BLaER1 (cell line): ENCODE measurements at regions not wholly inside any gene's neighbourhood (a gene's known extent, or its start where the extent isn't known, plus 50 kb on each side); places are given as distances from the start of the nearest gene placed in this dataset.
"Not testable (repeated sequence)": the region's sequence is repeated elsewhere in the genome, so short reads cannot be mapped to it uniquely, and the experiment has no call there.

Experiments
- H3K27ac ChIP-seq: shearing (Covaris generic); formaldehyde crosslinking; 2 replicates; pipeline ENCODE4 v1.8.1; 2022
- H3K27me3 ChIP-seq: shearing (Covaris generic); formaldehyde crosslinking; 2 replicates; pipeline ENCODE4 v1.8.1; 2022
- H3K36me3 ChIP-seq: shearing (Covaris generic); formaldehyde crosslinking; 2 replicates; pipeline ENCODE4 v1.8.1; 2022
- H3K4me1 ChIP-seq: shearing (Covaris generic); formaldehyde crosslinking; 2 replicates; pipeline ENCODE4 v1.8.1; 2022
- H3K4me2 ChIP-seq: shearing (Covaris generic); formaldehyde crosslinking; 2 replicates; pipeline ENCODE4 v1.8.1; 2022
- H3K4me3 ChIP-seq: shearing (Covaris generic); formaldehyde crosslinking; 2 replicates; pipeline ENCODE4 v1.8.1; 2022
- H3K9ac ChIP-seq: shearing (Covaris generic); formaldehyde crosslinking; 2 replicates; pipeline ENCODE4 v1.8.1; 2022
- H3K9me3 ChIP-seq: shearing (Covaris generic); formaldehyde crosslinking; 2 replicates; pipeline ENCODE4 v1.8.1; 2022
- H4K20me1 ChIP-seq: shearing (Covaris generic); formaldehyde crosslinking; 2 replicates; pipeline ENCODE4 v1.8.1; 2022
- Cebpa-rat ChIP-seq: shearing (Covaris generic); IDR thresholded peaks from 2 replicates; pipeline ENCODE4 v1.8.1; 2022

- H3K27me3 ChIP-seq: peaks cover 15% of the 10 kb centered on the region; the same call in 1 of the 2 replicates
- H3K9ac ChIP-seq: no peak overlapping the region
- H3K4me3 ChIP-seq: no peak overlapping the region
- peaks cover 33% of the 10 kb centered on the region for H3K4me1 ChIP-seq
- H3K4me2 ChIP-seq: no peak overlapping the region
- H3K9me3 ChIP-seq: no peaks in the 10 kb centered on the region
- TF ChIP-seq Cebpa-rat: no peak
- no peaks in the 10 kb centered on the region for H3K36me3 ChIP-seq
- H3K27ac ChIP-seq: no peak overlapping the region
- H4K20me1 ChIP-seq: no peaks in the 10 kb centered on the region
These were observed 64.2 kb downstream of the DLL1 start for GRCh38 chr6:170226647-170227046.

DNA sequence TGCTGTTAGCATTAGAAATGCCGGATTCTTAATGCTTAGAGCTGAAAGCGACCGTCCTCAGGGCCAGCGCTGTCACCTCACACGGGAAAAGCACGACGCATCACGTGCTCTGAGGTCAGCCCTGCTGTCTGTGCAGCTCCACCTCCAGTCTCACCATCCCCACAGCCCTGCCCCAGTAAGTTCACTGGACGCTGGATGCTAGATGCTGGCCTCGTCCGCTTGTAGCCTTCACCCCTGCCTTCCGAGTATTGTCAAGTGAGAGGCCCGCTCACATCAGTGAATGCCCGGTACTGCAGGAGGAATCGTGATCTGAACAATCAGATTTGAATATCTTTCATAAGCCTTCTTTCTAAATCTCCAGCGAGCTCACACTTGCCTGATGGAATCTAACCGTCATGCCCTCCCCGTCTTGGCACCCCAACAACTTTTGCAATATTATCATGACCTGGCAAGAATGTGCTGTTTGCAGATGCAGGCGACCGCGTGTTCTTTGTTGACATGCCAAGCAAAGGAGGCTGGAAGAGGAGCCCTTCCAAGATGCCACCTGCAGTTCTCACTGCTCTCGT lies 64.9 kb downstream of the DLL1 start:
- Histone ChIP-seq H3K27ac (no peak overlapping the region), H3K9me3 (no peaks in the 10 kb centered on the region), H3K4me3 (no peak overlapping the region), H3K4me2 (no peak overlapping the region), H3K4me1 (peaks cover 33% of the 10 kb centered on the region), H4K20me1 (no peaks in the 10 kb centered on the region), H3K36me3 (no peaks in the 10 kb centered on the region), H3K9ac (no peak overlapping the region), H3K27me3 (peaks cover 15% of the 10 kb centered on the region; the same call in 1 of the 2 replicates)
- no peak for TF ChIP-seq Cebpa-rat

DNA sequence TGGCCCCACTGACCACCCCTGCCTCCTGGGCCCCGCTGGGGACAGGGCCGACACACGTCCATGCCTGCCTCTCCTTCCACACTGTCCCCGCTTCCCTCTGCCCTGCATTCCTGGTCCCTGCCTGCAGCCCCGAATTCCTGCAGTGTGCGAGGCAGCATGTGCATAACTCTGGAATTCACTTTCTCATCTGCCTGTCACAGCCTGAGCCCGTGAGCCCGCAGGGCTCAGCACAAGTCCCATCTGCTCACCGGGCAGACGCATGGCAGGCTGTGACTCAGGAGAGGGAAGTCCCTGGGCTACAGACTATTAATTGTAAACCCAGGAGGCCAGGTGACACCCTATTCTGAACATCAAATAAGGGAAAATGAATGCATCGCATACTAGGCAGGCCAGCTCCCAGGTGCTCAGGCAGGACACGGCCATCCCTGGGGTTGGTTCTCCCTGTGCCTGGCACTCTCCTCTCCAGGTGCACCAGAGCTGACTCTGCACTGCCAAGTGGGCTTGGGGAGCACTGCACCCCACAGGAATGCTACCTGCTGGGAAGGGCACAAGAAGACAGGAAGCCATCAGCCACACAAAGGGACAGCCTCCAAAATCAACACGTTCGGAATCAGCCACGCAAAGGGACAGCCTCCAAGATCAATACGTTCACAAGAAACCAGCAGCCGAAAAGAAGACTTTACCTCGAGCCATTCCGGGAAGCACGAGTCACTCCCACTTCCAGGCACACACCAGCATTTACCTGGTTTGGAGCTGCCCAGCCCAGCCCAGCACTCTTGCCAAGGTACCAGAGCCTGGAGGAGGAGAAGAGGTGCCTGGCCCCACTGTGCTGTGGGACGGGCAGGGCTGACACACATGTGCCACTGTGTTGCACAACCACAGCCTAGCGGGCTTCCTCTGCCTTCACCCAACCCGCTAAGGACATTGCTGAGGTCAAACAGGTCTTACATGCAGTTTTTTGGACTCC lies 65.9 kb downstream of the DLL1 start:
- H3K36me3 ChIP-seq: no peaks in the 10 kb centered on the region
- TF ChIP-seq Cebpa-rat: no peak
- no peak overlapping the region for H3K4me3 ChIP-seq
- H3K4me2 ChIP-seq: no peak overlapping the region
- H3K27ac ChIP-seq: no peak overlapping the region
- no peaks in the 10 kb centered on the region for H4K20me1 ChIP-seq
- H3K9ac ChIP-seq: no peak overlapping the region
- peaks cover 15% of the 10 kb centered on the region; the same call in 1 of the 2 replicates for H3K27me3 ChIP-seq
- no peaks in the 10 kb centered on the region for H3K9me3 ChIP-seq
- peaks cover 32% of the 10 kb centered on the region for H3K4me1 ChIP-seq

DNA sequence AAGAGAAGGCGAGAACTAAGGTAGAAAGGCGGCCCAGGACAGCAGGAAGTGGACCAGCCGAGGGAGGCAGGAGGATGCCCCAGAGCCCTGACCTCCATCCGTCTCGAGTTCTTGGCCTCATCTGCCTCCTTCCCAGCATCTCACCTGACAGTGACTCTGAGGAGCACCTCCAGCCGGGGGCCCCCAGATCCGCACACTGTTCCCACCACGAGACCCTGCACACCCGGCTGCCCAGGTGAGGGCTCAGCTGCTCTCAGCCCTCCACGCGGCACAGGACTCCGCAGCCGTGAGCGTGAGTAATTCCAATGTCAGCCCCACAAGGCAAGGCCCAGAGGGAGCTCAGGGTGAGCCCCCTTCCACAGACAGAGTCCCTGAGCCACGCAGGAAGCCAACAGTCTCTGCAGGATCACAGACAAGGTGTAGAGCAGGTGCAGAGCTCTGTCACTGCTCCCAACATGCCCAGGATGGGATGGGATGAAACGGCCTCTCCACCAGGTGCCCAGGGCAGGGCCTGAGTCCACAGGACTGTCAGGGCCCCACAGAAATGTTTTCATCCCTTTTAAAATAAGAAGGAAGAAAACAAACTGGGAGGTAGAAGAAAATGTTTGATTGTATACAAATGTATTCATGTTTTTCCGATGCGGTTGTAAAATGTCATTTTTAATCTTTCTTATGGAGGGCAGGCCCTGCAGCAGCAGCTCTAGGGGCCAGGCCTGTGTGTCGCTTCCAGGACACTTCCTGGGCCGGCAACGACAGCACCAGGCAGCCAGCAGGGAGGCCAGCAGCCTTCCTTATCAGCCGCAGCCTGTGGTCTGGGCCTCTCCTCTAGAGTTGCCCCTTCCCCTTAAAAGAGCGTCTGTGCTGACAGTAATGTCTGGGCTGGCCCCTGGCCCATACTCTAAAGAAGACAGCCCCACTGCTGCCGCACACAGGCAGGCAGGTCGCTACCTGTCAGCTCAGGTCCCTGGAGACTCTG lies 66.9 kb downstream of the DLL1 start:
- Histone ChIP-seq H3K9ac (no peak overlapping the region), H3K4me3 (no peak overlapping the region), H3K36me3 (no peaks in the 10 kb centered on the region), H3K9me3 (no peaks in the 10 kb centered on the region), H3K4me2 (peak overlapping the region; percentile 74), H3K27ac (no peak overlapping the region), H3K27me3 (peaks cover 15% of the 10 kb centered on the region; the same call in 1 of the 2 replicates), H3K4me1 (peaks cover 32% of the 10 kb centered on the region), H4K20me1 (no peaks in the 10 kb centered on the region)
- TF ChIP-seq Cebpa-rat: no peak

DNA sequence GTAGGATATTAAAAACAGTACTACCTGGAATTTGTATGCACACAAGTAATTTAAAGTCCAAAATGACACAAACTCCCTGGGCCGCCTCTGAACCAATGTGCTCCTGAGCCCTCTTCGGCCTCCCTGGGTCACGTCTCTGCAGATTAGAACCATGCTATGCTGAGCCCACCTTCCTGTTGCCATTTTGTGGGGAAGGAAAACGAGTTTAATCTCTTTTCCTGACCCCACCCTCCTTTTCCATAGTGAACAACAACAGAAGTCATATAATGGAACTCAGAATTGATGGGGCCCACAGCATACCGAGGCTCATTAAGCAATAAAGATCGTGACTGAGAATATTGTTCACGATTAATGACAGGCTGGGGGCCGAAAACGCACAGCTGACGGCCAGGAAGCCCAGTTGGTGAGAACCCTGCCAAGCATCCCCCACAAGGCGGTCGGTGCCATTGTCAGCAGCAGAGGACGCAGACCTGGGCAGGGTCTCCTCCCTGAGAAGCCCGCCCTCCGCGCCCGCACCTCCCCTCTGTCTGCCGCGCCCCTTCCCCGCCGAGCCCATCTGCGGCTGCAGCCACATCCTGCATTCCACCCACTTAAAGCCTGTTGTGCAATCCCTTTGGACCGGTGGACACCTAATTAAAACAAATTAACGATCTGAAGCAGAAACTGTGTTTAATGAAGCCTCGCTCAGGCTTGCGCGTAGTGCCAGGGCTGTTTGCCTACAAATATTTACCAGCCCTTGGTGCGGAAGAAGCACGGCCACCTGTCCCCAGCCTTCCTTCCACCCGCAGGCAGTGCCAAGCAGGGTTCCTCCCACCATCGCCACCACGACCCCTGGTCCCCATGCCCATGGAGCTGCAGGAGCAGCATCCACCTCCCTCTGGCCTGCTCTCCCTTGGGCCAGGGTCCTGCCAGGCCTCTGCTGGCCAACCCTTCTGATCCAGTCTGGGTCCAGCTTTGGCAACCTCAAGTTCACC lies 68.1 kb downstream of the DLL1 start:
- Histone ChIP-seq H3K4me1 (peaks cover 32% of the 10 kb centered on the region), H3K4me3 (no peak overlapping the region), H3K27ac (no peak overlapping the region), H3K4me2 (peak overlapping the region; percentile 74), H3K9ac (no peak overlapping the region), H4K20me1 (no peaks in the 10 kb centered on the region), H3K36me3 (no peaks in the 10 kb centered on the region), H3K27me3 (peaks cover 15% of the 10 kb centered on the region; the same call in 1 of the 2 replicates), H3K9me3 (no peaks in the 10 kb centered on the region)
- TF ChIP-seq Cebpa-rat: peak; percentile 79; the same call in 1 of the 2 replicates

DNA sequence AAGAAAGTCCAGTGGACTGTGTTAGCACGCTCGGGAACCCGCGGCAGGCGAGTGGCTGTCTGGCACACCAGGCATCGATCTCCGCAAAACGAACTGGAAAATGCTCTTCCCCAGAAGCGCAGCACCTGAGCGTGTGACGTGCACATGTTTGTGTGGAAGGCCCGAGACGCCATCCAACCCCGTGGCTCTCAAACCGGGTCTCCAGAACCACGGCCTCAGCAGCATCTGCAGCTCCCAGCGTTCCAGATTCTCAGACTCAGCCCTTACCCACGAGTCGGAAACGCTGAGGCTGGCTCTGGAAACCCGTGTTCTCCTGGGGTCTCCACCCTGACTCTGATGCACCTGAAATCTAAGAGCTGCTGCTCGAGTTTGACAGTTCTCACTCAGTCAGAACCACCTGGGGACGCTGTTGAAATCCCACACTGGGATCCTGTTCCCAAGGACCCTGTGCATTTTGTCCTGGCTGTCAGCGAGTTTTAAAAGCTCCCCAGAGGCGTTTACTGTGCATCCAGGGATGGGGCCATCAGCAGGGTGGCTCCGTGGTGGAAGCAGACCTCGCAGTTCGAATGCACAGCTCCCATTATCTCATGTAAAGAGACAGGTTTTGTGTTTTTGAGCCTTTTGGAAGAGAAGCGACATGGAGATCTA lies 69.0 kb downstream of the DLL1 start:
- H4K20me1 ChIP-seq: no peaks in the 10 kb centered on the region
- H3K27me3 ChIP-seq: peaks cover 15% of the 10 kb centered on the region; the same call in 1 of the 2 replicates
- H3K9ac ChIP-seq: no peak overlapping the region
- peaks cover 32% of the 10 kb centered on the region for H3K4me1 ChIP-seq
- TF ChIP-seq Cebpa-rat: no peak
- peak overlapping the region; percentile 74 for H3K4me2 ChIP-seq
- no peaks in the 10 kb centered on the region for H3K9me3 ChIP-seq
- H3K27ac ChIP-seq: no peak overlapping the region
- H3K4me3 ChIP-seq: no peak overlapping the region
- no peaks in the 10 kb centered on the region for H3K36me3 ChIP-seq

GRCh38 chr6:170221052-170221752 lies 69.7 kb downstream of the DLL1 start:
- Histone ChIP-seq H3K27ac (no peak overlapping the region), H3K36me3 (no peaks in the 10 kb centered on the region), H3K4me1 (peaks cover 32% of the 10 kb centered on the region), H3K4me2 (peak overlapping the region; percentile 74), H3K9ac (no peak overlapping the region), H4K20me1 (no peaks in the 10 kb centered on the region), H3K27me3 (peaks cover 15% of the 10 kb centered on the region; the same call in 1 of the 2 replicates), H3K4me3 (no peak overlapping the region), H3K9me3 (no peaks in the 10 kb centered on the region)
- no peak for TF ChIP-seq Cebpa-rat

- H3K36me3 ChIP-seq, H3K9ac ChIP-seq, H3K27ac ChIP-seq, H3K4me2 ChIP-seq, H3K27me3 ChIP-seq, H4K20me1 ChIP-seq, H3K9me3 ChIP-seq, H3K4me1 ChIP-seq, H3K4me3 ChIP-seq: not testable (repeated sequence)
These were observed 77.2 kb downstream of the DLL1 start for GRCh38 chr6:170213637-170214018.
